GM19238 (cell line): ENCODE measurements at regions not wholly inside any gene's neighbourhood (a gene's known extent, or its start where the extent isn't known, plus 50 kb on each side); places are given as distances from the start of the nearest gene placed in this dataset.

Experiments
- DNase-seq: peaks from one replicate; pipeline ENCODE4 v3.0.0; 2011; ENCODE audit warnings: low spot score; ENCODE audit not compliant: insufficient read length

- DNase-seq: no peak
These were observed 330.7 kb downstream of the MTX2 start for GRCh38 chr2:176599796-176600485.

DNA sequence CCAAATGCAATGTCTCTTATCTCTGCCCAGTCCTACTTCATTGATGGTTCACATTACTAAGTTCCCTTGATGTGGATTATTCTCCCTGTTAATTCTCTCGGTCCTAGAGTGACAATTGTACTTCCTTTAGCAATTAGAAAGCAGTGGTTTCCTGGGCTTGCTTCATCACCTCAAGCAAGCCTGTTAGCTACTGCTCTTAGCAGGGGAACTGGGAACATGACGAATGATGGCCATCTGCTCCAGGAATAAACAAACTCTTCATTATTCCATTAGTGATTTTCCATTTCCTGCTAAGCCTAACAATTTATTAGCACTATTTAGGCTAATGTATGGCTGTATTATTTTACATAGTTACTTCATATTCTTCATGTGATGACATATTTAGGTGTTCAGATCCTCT is 331.8 kb downstream of the MTX2 start:
- no peak for DNase-seq

DNA sequence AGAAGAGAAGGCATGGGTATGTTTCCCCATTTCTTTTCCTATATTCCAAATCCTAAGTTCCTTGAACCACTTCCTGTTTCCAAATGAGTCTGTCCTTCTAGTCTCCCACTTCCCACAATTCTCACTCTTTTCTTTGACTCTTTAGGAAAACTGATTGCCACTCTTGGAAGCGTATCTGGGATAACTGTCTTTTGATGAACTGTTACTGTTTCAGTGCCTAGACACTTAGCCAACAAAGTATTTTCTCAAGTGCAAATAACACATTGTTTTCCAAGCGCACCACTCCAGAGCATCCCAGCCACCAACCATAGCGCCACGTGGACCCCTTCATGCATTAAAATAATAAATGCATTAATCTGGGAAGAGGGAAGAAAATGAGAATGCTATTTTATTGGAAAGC is 342.8 kb downstream of the MTX2 start:
- DNase-seq: no peak

GRCh38 chr2:176612736-176613135 is 343.5 kb downstream of the MTX2 start:
- no peak for DNase-seq

DNA sequence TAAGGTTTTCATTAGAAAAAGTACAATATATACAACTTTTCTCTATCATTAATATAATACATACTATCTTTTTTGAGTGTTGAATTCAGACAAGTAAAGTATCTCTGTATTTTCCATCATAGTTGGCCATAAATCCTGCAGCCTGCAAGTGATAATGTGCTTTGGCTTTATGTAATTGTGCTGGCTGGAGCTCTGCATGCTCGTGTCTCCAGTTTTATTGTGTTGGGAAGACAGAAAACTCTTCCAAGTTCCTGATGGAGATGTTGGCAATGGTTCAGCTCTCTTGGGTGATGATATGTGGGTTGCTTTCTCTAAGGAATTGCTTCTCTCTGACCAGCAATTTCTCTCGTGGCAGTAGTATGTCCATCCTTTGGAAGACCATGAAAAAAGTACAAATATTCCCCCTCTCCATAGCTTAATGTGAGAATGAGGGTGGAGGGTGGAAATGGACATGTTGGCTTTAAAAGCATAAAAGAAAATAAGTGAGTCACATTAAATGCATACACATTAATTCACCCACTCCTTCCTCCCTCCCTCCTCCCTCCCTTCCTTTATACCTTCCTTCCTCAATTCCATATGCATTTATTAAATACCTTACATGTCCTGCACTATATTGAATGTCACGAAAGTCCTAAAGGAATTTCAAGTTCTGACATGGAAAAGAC is 344.2 kb downstream of the MTX2 start:
- DNase-seq: no peak

GRCh38 chr2:176614049-176614448 is 344.8 kb downstream of the MTX2 start:
- DNase-seq: no peak

DNA sequence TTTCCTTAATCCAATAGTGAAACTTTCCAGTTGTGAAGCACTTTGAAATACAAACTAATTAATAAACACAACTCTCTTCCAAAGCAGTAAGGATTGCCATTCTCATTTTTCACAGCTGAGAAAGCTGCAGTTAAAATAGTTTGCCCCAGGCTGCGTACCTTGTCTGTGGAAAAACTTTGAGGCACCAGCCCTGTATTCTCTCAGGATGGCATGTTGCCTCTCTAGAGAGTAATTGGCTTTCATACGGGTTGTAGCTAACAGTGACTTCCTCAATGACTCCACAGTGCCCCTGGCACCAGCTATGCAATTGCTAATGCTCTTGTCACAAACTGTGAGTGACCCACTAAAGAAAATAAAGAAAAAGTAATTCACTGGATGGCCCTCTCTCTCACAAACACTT is 345.7 kb downstream of the MTX2 start:
- no peak for DNase-seq

- no peak for DNase-seq
These were observed 350.3 kb downstream of the MTX2 start for GRCh38 chr2:176619504-176619903.

DNA sequence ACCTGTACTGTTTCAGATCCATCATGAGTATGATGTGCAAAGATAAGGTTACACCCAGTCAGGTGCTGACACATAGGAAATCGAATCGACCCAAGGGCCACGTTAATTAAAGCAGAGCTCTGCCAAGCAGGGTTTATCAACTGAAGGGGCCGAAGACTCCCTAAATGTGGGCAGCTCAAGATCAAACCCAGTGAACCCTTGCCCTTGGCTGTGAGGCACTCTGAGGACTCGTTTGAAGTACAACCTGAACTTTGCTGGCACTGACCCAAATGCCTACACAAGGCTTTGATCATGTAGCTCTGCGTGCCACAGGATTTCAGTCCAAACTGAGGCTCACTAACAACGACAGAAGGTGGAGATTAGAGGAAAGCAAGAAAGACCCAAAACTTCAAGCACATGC is 352.1 kb downstream of the MTX2 start:
- no peak for DNase-seq

- DNase-seq: no peak
These were observed 353.6 kb downstream of the MTX2 start for GRCh38 chr2:176622792-176623191.

- no peak for DNase-seq
These were observed 357.6 kb downstream of the MTX2 start for GRCh38 chr2:176626796-176627195.

DNA sequence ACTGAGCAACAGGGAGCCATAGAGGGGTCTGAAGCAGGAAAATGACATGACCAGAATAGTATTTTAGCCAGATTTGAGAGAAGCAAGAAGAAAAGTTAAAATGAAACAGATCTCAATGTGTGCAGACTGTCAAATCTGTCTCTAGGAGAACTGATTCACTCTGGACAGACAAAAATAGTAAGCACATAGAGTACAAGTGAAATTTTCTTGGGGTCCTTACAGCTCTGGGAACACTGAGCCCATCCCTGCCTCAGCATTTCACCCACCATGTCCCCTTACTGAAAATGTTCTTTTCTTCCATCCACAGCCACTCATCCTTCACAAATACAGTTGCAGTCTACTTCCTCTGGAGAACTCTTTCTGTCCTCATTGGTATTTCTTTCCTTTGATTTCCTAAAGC is 359.2 kb downstream of the MTX2 start:
- DNase-seq: no peak

- DNase-seq: no peak
These were observed 364.5 kb downstream of the MTX2 start for GRCh38 chr2:176633754-176634153.

GRCh38 chr2:176636401-176636800 is 367.2 kb downstream of the MTX2 start:
- DNase-seq: no peak

- DNase-seq: no peak
These were observed 367.9 kb downstream of the MTX2 start for GRCh38 chr2:176637142-176637485.

DNA sequence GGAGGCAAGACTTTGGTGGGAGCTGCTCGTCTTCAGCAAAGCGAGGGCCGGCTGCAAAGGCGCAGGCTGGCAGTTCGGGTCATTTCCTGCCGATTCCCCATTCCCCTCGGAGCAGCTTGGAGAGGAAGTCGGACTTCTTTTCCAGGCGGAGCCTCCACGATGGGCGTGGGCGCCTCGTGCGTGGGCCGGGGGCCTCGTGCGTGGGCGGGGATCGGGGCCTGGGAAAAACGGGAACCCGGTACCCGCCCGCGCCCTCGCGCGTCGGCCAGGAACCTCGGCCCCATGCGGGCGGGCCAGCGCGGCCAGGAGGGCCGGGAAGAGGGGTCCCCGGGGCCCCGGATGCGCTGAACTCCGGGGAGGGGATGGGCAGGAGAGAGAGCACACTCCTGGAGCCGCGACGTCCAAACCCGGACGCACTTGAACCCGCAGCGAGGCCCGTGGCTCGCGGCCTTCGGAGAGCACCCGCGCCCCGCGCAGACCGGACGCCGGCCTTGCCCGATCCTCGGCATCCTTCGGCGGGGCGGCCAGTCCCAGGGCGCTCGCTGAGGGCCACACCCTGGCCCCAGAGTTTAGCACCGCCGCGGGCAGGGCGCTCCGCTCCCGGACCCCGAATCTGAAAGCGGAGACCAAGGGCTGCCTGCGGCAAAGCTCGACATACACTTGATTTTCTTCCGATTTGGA is 368.4 kb downstream of the MTX2 start:
- DNase-seq: peak; percentile 19

- DNase-seq: peak; percentile 61
These were observed 369.1 kb downstream of the MTX2 start for GRCh38 chr2:176638167-176639015.

- no peak for DNase-seq
These were observed 369.7 kb downstream of the MTX2 start for GRCh38 chr2:176639016-176639343.

GRCh38 chr2:176639671-176640070 is 370.4 kb downstream of the MTX2 start:
- no peak for DNase-seq

- no peak for DNase-seq
These were observed 372.2 kb downstream of the MTX2 start for GRCh38 chr2:176641436-176641835.

DNA sequence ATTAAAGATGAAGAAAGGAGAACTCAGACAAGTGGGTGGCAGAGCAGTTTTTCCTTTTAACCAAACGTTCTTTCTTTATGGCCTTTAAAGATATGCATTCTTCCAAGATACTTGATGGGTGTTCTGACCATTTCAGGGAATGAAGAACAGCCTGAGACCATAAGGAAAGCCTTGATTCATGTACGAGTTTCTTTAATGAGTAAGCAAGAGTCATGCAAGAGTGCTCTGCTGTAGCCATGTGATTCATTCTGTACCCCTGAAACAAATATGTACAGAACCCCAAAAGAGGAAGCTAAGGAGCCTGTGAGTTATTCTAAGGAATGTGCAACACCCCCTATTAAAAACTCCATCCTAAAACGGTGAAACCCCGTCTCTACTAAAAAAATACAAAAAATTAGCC is 372.8 kb downstream of the MTX2 start:
- no peak for DNase-seq

- no peak for DNase-seq
These were observed 374.4 kb downstream of the MTX2 start for GRCh38 chr2:176643646-176644045.
